IPS-18a (cell line): ENCODE measurements at regions not wholly inside any gene's neighbourhood (a gene's known extent, or its start where the extent isn't known, plus 50 kb on each side); places are given as distances from the start of the nearest gene placed in this dataset.

Experiments used
- H3K27ac ChIP-seq: one replicate; pipeline ENCODE4 v1.5.1; 2013; ENCODE audit warnings: low read length
- H3K27me3 ChIP-seq: one replicate; pipeline ENCODE4 v1.6.1; 2013; ENCODE audit warnings: mild to moderate bottlenecking, low read length; ENCODE audit not compliant: control insufficient read depth, insufficient read depth
- H3K36me3 ChIP-seq: one replicate; pipeline ENCODE4 v1.6.1; 2013; ENCODE audit warnings: low read depth, low read length; ENCODE audit not compliant: control insufficient read depth
- H3K4me1 ChIP-seq: one replicate; pipeline ENCODE4 v1.6.1; 2013; ENCODE audit warnings: low read depth, low read length; ENCODE audit not compliant: control insufficient read depth
- H3K4me3 ChIP-seq: one replicate; pipeline ENCODE4 v1.5.1; 2013; ENCODE audit warnings: low read length
- H3K9ac ChIP-seq: one replicate; pipeline ENCODE4 v1.6.1; 2013; ENCODE audit warnings: mild to moderate bottlenecking, low read length, moderate library complexity
- H3K9me3 ChIP-seq: one replicate; pipeline ENCODE4 v1.6.1; 2013; ENCODE audit warnings: low read depth, low read length; ENCODE audit not compliant: control insufficient read depth

- Histone ChIP-seq H3K36me3 (no peaks in the 10 kb centered on the region), H3K4me1 (peaks cover 5% of the 10 kb centered on the region), H3K27me3 (no peaks in the 10 kb centered on the region), H3K4me3 (no peak overlapping the region), H3K27ac (no peak overlapping the region), H3K9ac (no peak overlapping the region), H3K9me3 (no peaks in the 10 kb centered on the region)
These were observed 228.1 kb downstream of the WDR11 start for GRCh38 chr10:121079226-121079625.

GRCh38 chr10:121080281-121080891 lies 229.2 kb downstream of the WDR11 start:
- Histone ChIP-seq H3K9me3 (no peaks in the 10 kb centered on the region), H3K36me3 (no peaks in the 10 kb centered on the region), H3K4me3 (no peak overlapping the region), H3K9ac (no peak overlapping the region), H3K27ac (no peak overlapping the region), H3K4me1 (peaks cover 5% of the 10 kb centered on the region), H3K27me3 (no peaks in the 10 kb centered on the region)

GRCh38 chr10:121081306-121081705 lies 230.1 kb downstream of the WDR11 start:
- Histone ChIP-seq H3K36me3 (no peaks in the 10 kb centered on the region), H3K9me3 (no peaks in the 10 kb centered on the region), H3K9ac (no peak overlapping the region), H3K27ac (no peak overlapping the region), H3K4me1 (peaks cover 5% of the 10 kb centered on the region), H3K27me3 (no peaks in the 10 kb centered on the region), H3K4me3 (no peak overlapping the region)

GRCh38 chr10:121082984-121083383 lies 231.8 kb downstream of the WDR11 start:
- H3K36me3 ChIP-seq, result no peaks in the 10 kb centered on the region
- peaks cover 5% of the 10 kb centered on the region for H3K4me1 ChIP-seq

GRCh38 chr10:121084016-121084674 lies 233.0 kb downstream of the WDR11 start:
- H3K36me3 ChIP-seq, result no peaks in the 10 kb centered on the region
- no peak overlapping the region for H3K4me3 ChIP-seq
- no peak overlapping the region for H3K9ac ChIP-seq
- H3K4me1 ChIP-seq, result peaks cover 5% of the 10 kb centered on the region
- no peak overlapping the region for H3K27ac ChIP-seq
- no peaks in the 10 kb centered on the region for H3K9me3 ChIP-seq
- H3K27me3 ChIP-seq, result no peaks in the 10 kb centered on the region

More at GRCh38 chr10:121082984-121083383, 231.8 kb downstream of the WDR11 start:
- H3K9ac ChIP-seq, result no peak overlapping the region
- H3K4me3 ChIP-seq, result no peak overlapping the region
- no peak overlapping the region for H3K27ac ChIP-seq
- no peaks in the 10 kb centered on the region for H3K27me3 ChIP-seq
- H3K9me3 ChIP-seq, result no peaks in the 10 kb centered on the region

GRCh38 chr10:121084675-121085070 lies 233.5 kb downstream of the WDR11 start:
- no peak overlapping the region for H3K27ac ChIP-seq
- H3K36me3 ChIP-seq, result no peaks in the 10 kb centered on the region
- no peaks in the 10 kb centered on the region for H3K27me3 ChIP-seq
- peaks cover 5% of the 10 kb centered on the region for H3K4me1 ChIP-seq
- H3K9me3 ChIP-seq, result no peaks in the 10 kb centered on the region
- no peak overlapping the region for H3K4me3 ChIP-seq
- H3K9ac ChIP-seq, result no peak overlapping the region

GRCh38 chr10:121085367-121085766 lies 234.2 kb downstream of the WDR11 start:
- no peaks in the 10 kb centered on the region for H3K27me3 ChIP-seq
- no peak overlapping the region for H3K27ac ChIP-seq
- no peaks in the 10 kb centered on the region for H3K9me3 ChIP-seq

GRCh38 chr10:121087129-121087528 lies 236.0 kb downstream of the WDR11 start:
- Histone ChIP-seq H3K36me3 (no peaks in the 10 kb centered on the region), H3K27ac (no peak overlapping the region), H3K9ac (no peak overlapping the region), H3K4me3 (no peak overlapping the region), H3K4me1 (peaks cover 5% of the 10 kb centered on the region), H3K27me3 (no peaks in the 10 kb centered on the region), H3K9me3 (no peaks in the 10 kb centered on the region)

More at GRCh38 chr10:121085367-121085766, 234.2 kb downstream of the WDR11 start:
- Histone ChIP-seq H3K4me3 (no peak overlapping the region), H3K4me1 (peaks cover 5% of the 10 kb centered on the region), H3K36me3 (no peaks in the 10 kb centered on the region), H3K9ac (no peak overlapping the region)

- Histone ChIP-seq H3K4me3 (no peak overlapping the region), H3K27ac (no peak overlapping the region), H3K9ac (no peak overlapping the region), H3K9me3 (no peaks in the 10 kb centered on the region), H3K27me3 (no peaks in the 10 kb centered on the region), H3K4me1 (peaks cover 5% of the 10 kb centered on the region), H3K36me3 (no peaks in the 10 kb centered on the region)
These were observed 236.5 kb downstream of the WDR11 start for GRCh38 chr10:121087688-121088087.

- Histone ChIP-seq H3K27me3 (no peaks in the 10 kb centered on the region), H3K4me3 (no peak overlapping the region), H3K9ac (no peak overlapping the region), H3K9me3 (no peaks in the 10 kb centered on the region), H3K4me1 (peaks cover 5% of the 10 kb centered on the region), H3K36me3 (no peaks in the 10 kb centered on the region), H3K27ac (no peak overlapping the region)
These were observed 237.4 kb downstream of the WDR11 start for GRCh38 chr10:121088524-121088923.

- Histone ChIP-seq H3K36me3 (no peaks in the 10 kb centered on the region), H3K9ac (no peak overlapping the region), H3K4me1 (no peaks in the 10 kb centered on the region), H3K9me3 (no peaks in the 10 kb centered on the region), H3K27me3 (no peaks in the 10 kb centered on the region), H3K27ac (no peak overlapping the region), H3K4me3 (no peak overlapping the region)
These were observed 238.3 kb downstream of the WDR11 start for GRCh38 chr10:121089434-121089833.
